SK-N-SH (cell line): ENCODE measurements at regions not wholly inside any gene's neighbourhood (a gene's known extent, or its start where the extent isn't known, plus 50 kb on each side); places are given as distances from the start of the nearest gene placed in this dataset.

Experiments used
- CTCF ChIA-PET: fragments of 300-600, 350-600 bp; formaldehyde crosslinking; extraction: SDS; loops from one replicate; lab custom pipeline; 2021; lab: Yijun Ruan, JAX
- POLR2A ChIA-PET: fragments of 350-600 bp; sonication (Branson Sonifier 250); formaldehyde crosslinking; extraction: SDS; loops from one replicate; lab custom pipeline; 2020; ENCODE audit warnings: antibody characterized with exemption, inconsistent platforms; lab: Yijun Ruan, JAX
- DNase-seq: peaks from one replicate; pipeline ENCODE4 v3.0.0; 2012
- H2AFZ ChIP-seq: fragments of 200-600 bp; sonication (generic); 2 replicates; pipeline ENCODE4 v1.8.1; 2016; ENCODE audit warnings: antibody characterized with exemption, mild to moderate bottlenecking, low read depth
- H3F3A ChIP-seq: fragments of 200-600 bp; sonication (generic); replicated peaks from 2 replicates; pipeline ENCODE3; 2016; ENCODE audit warnings: antibody characterized with exemption, mild to moderate bottlenecking; ENCODE audit not compliant: insufficient read depth
- H3K27ac ChIP-seq, 2 experiments: fragments of 200-500 bp in 1 of 2; fragments of 200-600 bp in 1 of 2; sonication (Bioruptor generic) in 1 of 2; sonication (generic), shearing (Covaris generic) in 1 of 2; 2 replicates each; pipeline versions ENCODE4 v1.5.1 to v1.6.1; 2014 to 2016; ENCODE audit warnings: low read depth in 2 of 2, inconsistent platforms in 1 of 2, low read length in 1 of 2, mild to moderate bottlenecking in 1 of 2, mixed read lengths in 1 of 2
- H3K27me3 ChIP-seq: fragments of 200-600 bp; sonication (generic), shearing (Covaris generic); 2 replicates; pipeline ENCODE4 v1.6.1; 2016; ENCODE audit warnings: mixed run types; ENCODE audit not compliant: insufficient read depth
- H3K36me3 ChIP-seq, 2 experiments: fragments of 200-500 bp in 1 of 2; fragments of 200-600 bp in 1 of 2; sonication (Bioruptor generic) in 1 of 2; sonication (generic) in 1 of 2; replicated peaks in 1 of 2; 2 replicates each; pipeline versions ENCODE3 to v1.5.1; 2014 to 2016; ENCODE audit warnings: low read length in 1 of 2, mild to moderate bottlenecking in 1 of 2; ENCODE audit not compliant: insufficient read depth in 2 of 2, control insufficient read depth in 1 of 2
- H3K4me1 ChIP-seq, 2 experiments: fragments of 200-500 bp in 1 of 2; fragments of 200-600 bp in 1 of 2; sonication (Bioruptor generic) in 1 of 2; sonication (generic), shearing (Covaris generic) in 1 of 2; 2 replicates each; pipeline versions ENCODE4 v1.5.1 to v1.6.1; 2014 to 2016; ENCODE audit warnings: low read depth in 1 of 2, low read length in 1 of 2, mixed run types in 1 of 2; ENCODE audit not compliant: insufficient read depth in 2 of 2, control insufficient read depth in 1 of 2
- H3K4me2 ChIP-seq: fragments of 200-600 bp; sonication (generic), shearing (Covaris generic); 2 replicates; pipeline ENCODE4 v1.6.1; 2017; ENCODE audit warnings: mixed run types
- H3K4me3 ChIP-seq, 2 experiments: fragments of 200-500 bp in 1 of 2; fragments of 200-600 bp in 1 of 2; sonication (Bioruptor generic) in 1 of 2; sonication (generic), shearing (Covaris generic) in 1 of 2; 2 replicates each; pipeline versions ENCODE4 v1.5.1 to v1.8.1; 2014 to 2016; ENCODE audit warnings: low read depth in 2 of 2, inconsistent platforms in 1 of 2, low read length in 1 of 2, mild to moderate bottlenecking in 1 of 2, mixed read lengths in 1 of 2, moderate library complexity in 1 of 2
- H3K79me2 ChIP-seq: fragments of 200-600 bp; sonication (generic); 2 replicates; pipeline ENCODE4 v1.8.1; 2017; ENCODE audit warnings: mild to moderate bottlenecking; ENCODE audit not compliant: insufficient read depth
- H3K9ac ChIP-seq: fragments of 200-600 bp; sonication (generic); 2 replicates; pipeline ENCODE4 v1.6.1; 2017; ENCODE audit warnings: mixed run types
- H3K9me2 ChIP-seq: fragments of 200-600 bp; sonication (generic); 2 replicates; pipeline ENCODE4 v1.6.1; 2017; ENCODE audit warnings: mixed run types
- H3K9me3 ChIP-seq: fragments of 200-600 bp; sonication (generic); 2 replicates; pipeline ENCODE4 v1.6.1; 2017; ENCODE audit warnings: mixed run types, mild to moderate bottlenecking, moderate library complexity
- H4K20me1 ChIP-seq: fragments of 200-600 bp; sonication (generic); 2 replicates; pipeline ENCODE4 v1.6.1; 2017; ENCODE audit warnings: mild to moderate bottlenecking, mixed run types; ENCODE audit not compliant: insufficient read depth
- CHD2 ChIP-seq: fragments of 150-350 bp; IDR thresholded peaks from 2 replicates; pipeline ENCODE4 v1.6.1; 2018; ENCODE audit warnings: low read length; ENCODE audit not compliant: partially characterized antibody
- ELF1 ChIP-seq: IDR thresholded peaks from 2 replicates; pipeline ENCODE4 v1.4.0; 2012
- EP300 ChIP-seq, 2 experiments: IDR thresholded peaks; 2 replicates each; pipeline versions ENCODE4 v1.4.0 to v1.6.1; 2012; ENCODE audit warnings: borderline replicate concordance in 1 of 2, low read depth in 1 of 2, low read length in 1 of 2
- EZH2phosphoT487 ChIP-seq: fragments of 200-600 bp; sonication (generic); IDR thresholded peaks from 2 replicates; pipeline ENCODE4 v1.6.1; 2017; ENCODE audit warnings: low read depth, mixed run types, mild to moderate bottlenecking, antibody characterized with exemption, moderate library complexity, borderline replicate concordance
- GABPA ChIP-seq: IDR thresholded peaks from 2 replicates; pipeline ENCODE4 v1.4.0; 2012; ENCODE audit warnings: low read depth, mild to moderate bottlenecking
- JUND ChIP-seq: IDR thresholded peaks from 2 replicates; pipeline ENCODE4 v1.4.0; 2012
- MXI1 ChIP-seq: IDR thresholded peaks from 2 replicates; pipeline ENCODE4 v1.6.1; 2012; ENCODE audit warnings: mild to moderate bottlenecking, low read depth, low read length, improper control_type of control experiment
- NFIC ChIP-seq: IDR thresholded peaks from 2 replicates; pipeline ENCODE4 v1.4.0; 2012; ENCODE audit warnings: borderline replicate concordance
- NRF1 ChIP-seq: IDR thresholded peaks from 2 replicates; pipeline ENCODE4 v1.6.1; 2012; ENCODE audit warnings: low read depth, mild to moderate bottlenecking, low read length
- RFX5 ChIP-seq: IDR thresholded peaks from 2 replicates; pipeline ENCODE4 v1.6.1; 2012; ENCODE audit warnings: mild to moderate bottlenecking, improper control_type of control experiment, low read length
- RXRA ChIP-seq: IDR thresholded peaks from 2 replicates; pipeline ENCODE4 v1.4.0; 2012; ENCODE audit warnings: low read depth, mild to moderate bottlenecking, borderline replicate concordance
- SMC3 ChIP-seq: IDR thresholded peaks from 2 replicates; pipeline ENCODE4 v1.6.1; 2012; ENCODE audit warnings: low read depth, low read length, improper control_type of control experiment
- TCF12 ChIP-seq: IDR thresholded peaks from 2 replicates; pipeline ENCODE4 v1.4.0; 2012
- TEAD4 ChIP-seq: IDR thresholded peaks from 2 replicates; pipeline ENCODE4 v1.4.0; 2012; ENCODE audit warnings: mild to moderate bottlenecking, borderline replicate concordance; ENCODE audit not compliant: insufficient read depth
- YY1 ChIP-seq: IDR thresholded peaks from 2 replicates; pipeline ENCODE4 v1.4.0; 2012; ENCODE audit warnings: low read depth, mild to moderate bottlenecking
- WGBS: methylation state at CpG from one replicate; pipeline ENCODE4 v1.1.6; 2017; ENCODE audit warnings: low lambda C conversion rate; 5-methylcytosine and 5-hydroxymethylcytosine counted together
- TF ChIP-seq, protein P1 (sequence below): IDR thresholded peaks from 2 replicates; pipeline ENCODE4 v1.4.0; 2012; ENCODE audit warnings: low read depth, borderline replicate concordance
- TF ChIP-seq, protein P2 (sequence below): fragments of 200-600 bp; sonication (generic); IDR thresholded peaks from 2 replicates; pipeline ENCODE4 v1.6.1; 2017; ENCODE audit warnings: antibody characterized with exemption, mild to moderate bottlenecking, moderate library complexity
- TF ChIP-seq, protein P3 (sequence below): IDR thresholded peaks from 2 replicates; pipeline ENCODE4 v1.4.0; 2012; ENCODE audit warnings: low read depth

DNA sequence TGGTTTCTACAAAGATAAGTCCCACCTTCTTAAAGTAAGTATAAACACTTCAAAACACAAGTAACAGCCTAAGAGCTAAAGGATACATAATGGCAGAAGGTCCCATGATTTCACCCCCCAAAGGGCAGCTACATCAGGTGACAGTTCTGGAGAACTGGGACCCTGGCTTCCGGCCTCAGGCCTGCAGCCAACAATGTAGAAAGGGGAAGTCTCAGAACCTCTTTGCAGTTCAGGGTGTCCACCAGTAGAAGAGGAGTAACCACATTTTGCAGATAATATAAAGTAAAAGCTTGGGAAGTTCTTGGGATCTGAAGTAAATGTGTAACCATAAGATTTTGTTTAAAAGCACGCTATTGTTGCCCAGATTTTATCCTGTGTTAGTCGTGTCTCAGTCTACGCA is 267.4 kb upstream of the VLDLR start:
- WGBS = 63% methylated on average over 4 of the region's 4 CpGs
- Histone ChIP-seq H2AFZ (no peak overlapping the region), H3K4me3 (no peak overlapping the region), H3K27me3 (no peaks in the 10 kb centered on the region), H3K27ac (no peak overlapping the region), H3K9me2 (no peaks in the 10 kb centered on the region)
- POLR2A ChIA-PET = no interaction called here
- DNase-seq = no peak
- no peak for TF ChIP-seq NRF1
- no peak for TF ChIP-seq JUND
- no peak for TF ChIP-seq RFX5
- TF ChIP-seq RXRA = no peak
- TF ChIP-seq EP300 (IDR thresholded peaks at IDR 0.05; ENCODE audit: borderline replicate concordance in 1 of 2, low read depth in 1 of 2, low read length in 1 of 2) = no peak
- TF ChIP-seq, protein P1, sequence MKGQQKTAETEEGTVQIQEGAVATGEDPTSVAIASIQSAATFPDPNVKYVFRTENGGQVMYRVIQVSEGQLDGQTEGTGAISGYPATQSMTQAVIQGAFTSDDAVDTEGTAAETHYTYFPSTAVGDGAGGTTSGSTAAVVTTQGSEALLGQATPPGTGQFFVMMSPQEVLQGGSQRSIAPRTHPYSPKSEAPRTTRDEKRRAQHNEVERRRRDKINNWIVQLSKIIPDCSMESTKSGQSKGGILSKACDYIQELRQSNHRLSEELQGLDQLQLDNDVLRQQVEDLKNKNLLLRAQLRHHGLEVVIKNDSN = no peak
- TF ChIP-seq TEAD4 = no peak
- TF ChIP-seq, protein P2, sequence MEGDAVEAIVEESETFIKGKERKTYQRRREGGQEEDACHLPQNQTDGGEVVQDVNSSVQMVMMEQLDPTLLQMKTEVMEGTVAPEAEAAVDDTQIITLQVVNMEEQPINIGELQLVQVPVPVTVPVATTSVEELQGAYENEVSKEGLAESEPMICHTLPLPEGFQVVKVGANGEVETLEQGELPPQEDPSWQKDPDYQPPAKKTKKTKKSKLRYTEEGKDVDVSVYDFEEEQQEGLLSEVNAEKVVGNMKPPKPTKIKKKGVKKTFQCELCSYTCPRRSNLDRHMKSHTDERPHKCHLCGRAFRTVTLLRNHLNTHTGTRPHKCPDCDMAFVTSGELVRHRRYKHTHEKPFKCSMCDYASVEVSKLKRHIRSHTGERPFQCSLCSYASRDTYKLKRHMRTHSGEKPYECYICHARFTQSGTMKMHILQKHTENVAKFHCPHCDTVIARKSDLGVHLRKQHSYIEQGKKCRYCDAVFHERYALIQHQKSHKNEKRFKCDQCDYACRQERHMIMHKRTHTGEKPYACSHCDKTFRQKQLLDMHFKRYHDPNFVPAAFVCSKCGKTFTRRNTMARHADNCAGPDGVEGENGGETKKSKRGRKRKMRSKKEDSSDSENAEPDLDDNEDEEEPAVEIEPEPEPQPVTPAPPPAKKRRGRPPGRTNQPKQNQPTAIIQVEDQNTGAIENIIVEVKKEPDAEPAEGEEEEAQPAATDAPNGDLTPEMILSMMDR = no peak
- TF ChIP-seq ELF1 = no peak
- no peak for TF ChIP-seq GABPA
- TF ChIP-seq MXI1 = no peak
- no peak for TF ChIP-seq YY1
- TF ChIP-seq CHD2 = no peak
- no peak for TF ChIP-seq NFIC
- no peak for TF ChIP-seq EZH2phosphoT487
- TF ChIP-seq SMC3 = no peak
- no peak for TF ChIP-seq TCF12
- TF ChIP-seq, protein P3, sequence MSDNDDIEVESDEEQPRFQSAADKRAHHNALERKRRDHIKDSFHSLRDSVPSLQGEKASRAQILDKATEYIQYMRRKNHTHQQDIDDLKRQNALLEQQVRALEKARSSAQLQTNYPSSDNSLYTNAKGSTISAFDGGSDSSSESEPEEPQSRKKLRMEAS = no peak
- TF ChIP-seq, all 33 proteins: peak for 0
- Histone ChIP-seq H3K9ac (no peak overlapping the region), H3K4me2 (no peak overlapping the region), H3F3A (no peaks in the 10 kb centered on the region), H3K4me1 (peaks cover 2 to 4% of the 10 kb centered on the region in 2 experiments; a peak in 2 of 4 replicates), H4K20me1 (no peaks in the 10 kb centered on the region), H3K36me3 (no peaks in the 10 kb centered on the region), H3K79me2 (no peaks in the 10 kb centered on the region), H3K9me3 (no peaks in the 10 kb centered on the region; the same call in 1 of the 2 replicates)
- CTCF ChIA-PET = no interaction called here
